Thoracic aorta (tissue), 2 donors: ENCODE measurements at regions not wholly inside any gene's neighbourhood (a gene's known extent, or its start where the extent isn't known, plus 50 kb on each side); places are given as distances from the start of the nearest gene placed in this dataset.
A peak's percentile ranks its signal among the peaks of the same experiment; 100 is the strongest.

Source experiments
- ATAC-seq: fragments of 150-250 bp; one replicate; pipeline ENCODE4 v1.8.0; 2017; ENCODE audit warnings: low read depth; ENCODE audit not compliant: insufficient number of reproducible peaks, low FRiP score
- DNase-seq: peaks from one replicate; pipeline ENCODE4 v3.0.0-alpha.2; 2020; ENCODE audit warnings: low spot score
- H3K27ac ChIP-seq, 2 donors: fragments of 200-600 bp; sonication (generic); 1 replicate in 1 of 2; 2 replicates in 1 of 2; pipeline ENCODE4 v1.5.1; 2016; ENCODE audit warnings: mild to moderate bottlenecking in 2 of 2, moderate library complexity in 2 of 2
- H3K27me3 ChIP-seq: fragments of 200-600 bp; sonication (generic); replicated peaks from 2 replicates; pipeline ENCODE4 v1.6.0; 2016; ENCODE audit warnings: mild to moderate bottlenecking; ENCODE audit not compliant: insufficient read depth
- H3K36me3 ChIP-seq: fragments of 200-600 bp; sonication (generic); one replicate; pipeline ENCODE4 v1.5.1; 2016
- H3K4me1 ChIP-seq, 2 donors: fragments of 200-600 bp; sonication (generic); 1 replicate in 1 of 2; 2 replicates in 1 of 2; pipeline versions ENCODE4 v1.5.1 to v1.6.0; 2016; ENCODE audit warnings: low read depth in 2 of 2, mild to moderate bottlenecking in 1 of 2; ENCODE audit not compliant: control insufficient read depth in 1 of 2
- H3K4me3 ChIP-seq: fragments of 200-600 bp; sonication (generic); 2 replicates; pipeline ENCODE4 v1.5.1; 2016; ENCODE audit warnings: mild to moderate bottlenecking
- H3K9me3 ChIP-seq: fragments of 200-600 bp; sonication (generic); 2 replicates; pipeline ENCODE4 v1.5.1; 2016
- CTCF ChIP-seq: fragments of 200-600 bp; sonication (generic); IDR thresholded peaks from one replicate; pipeline ENCODE4 v1.5.1; 2019; ENCODE audit warnings: antibody characterized with exemption

GRCh38 chr1:9429342-9429711, 109.9 kb upstream of the SLC25A33 start:
- Histone ChIP-seq H3K27ac (peak overlapping the region; percentile 83 to 91), H3K9me3 (no peaks in the 10 kb centered on the region), H3K4me1 (peaks cover 0 to 17% of the 10 kb centered on the region in 2 donors), H3K27me3 (no peaks in the 10 kb centered on the region), H3K4me3 (peak overlapping the region; percentile 78), H3K36me3 (no peaks in the 10 kb centered on the region)
- no peak for ATAC-seq
- TF ChIP-seq CTCF, result no peak
- no peak for DNase-seq

GRCh38 chr1:9434247-9435152, 104.8 kb upstream of the SLC25A33 start:
- no peak for DNase-seq
- no peak for ATAC-seq
- no peaks in the 10 kb centered on the region for H3K36me3 ChIP-seq
- H3K4me1 ChIP-seq, result peaks cover 23 to 58% of the 10 kb centered on the region in 2 donors
- no peaks in the 10 kb centered on the region for H3K9me3 ChIP-seq
- H3K27ac ChIP-seq, result peak overlapping the region in 1 of 2 donors; percentile 67
- no peak for TF ChIP-seq CTCF
- H3K4me3 ChIP-seq, result no peak overlapping the region
- H3K27me3 ChIP-seq, result no peaks in the 10 kb centered on the region

GRCh38 chr1:9435153-9435636, 104.1 kb upstream of the SLC25A33 start:
- H3K27ac ChIP-seq, result peak overlapping the region; percentile 10 to 67
- H3K9me3 ChIP-seq, result no peaks in the 10 kb centered on the region
- H3K36me3 ChIP-seq, result no peaks in the 10 kb centered on the region
- no peak for TF ChIP-seq CTCF
- peaks cover 23 to 61% of the 10 kb centered on the region in 2 donors for H3K4me1 ChIP-seq
- H3K27me3 ChIP-seq, result no peaks in the 10 kb centered on the region
- DNase-seq (no peak), ATAC-seq (no peak)
- H3K4me3 ChIP-seq, result no peak overlapping the region

- Histone ChIP-seq H3K36me3 (no peaks in the 10 kb centered on the region), H3K4me1 (peaks cover 26 to 69% of the 10 kb centered on the region in 2 donors), H3K27ac (peak overlapping the region; percentile 10 to 67), H3K9me3 (no peaks in the 10 kb centered on the region), H3K27me3 (no peaks in the 10 kb centered on the region), H3K4me3 (no peak overlapping the region)
- no peak for ATAC-seq
- no peak for TF ChIP-seq CTCF
- no peak for DNase-seq
Observed at GRCh38 chr1:9435854-9436640, 103.2 kb upstream of the SLC25A33 start.

GRCh38 chr1:9437961-9438430, 101.3 kb upstream of the SLC25A33 start:
- H3K4me1 ChIP-seq, result peaks cover 31 to 89% of the 10 kb centered on the region in 2 donors
- H3K9me3 ChIP-seq, result no peaks in the 10 kb centered on the region
- no peak for ATAC-seq
- TF ChIP-seq CTCF, result no peak
- peak; percentile 65 for DNase-seq
- H3K36me3 ChIP-seq, result no peaks in the 10 kb centered on the region
- H3K27ac ChIP-seq, result peak overlapping the region; percentile 74 to 75
- H3K27me3 ChIP-seq, result no peaks in the 10 kb centered on the region
- H3K4me3 ChIP-seq, result no peak overlapping the region
